T-helper 1 cell (primary cell): ENCODE measurements at regions not wholly inside any gene's neighbourhood (a gene's known extent, or its start where the extent isn't known, plus 50 kb on each side); places are given as distances from the start of the nearest gene placed in this dataset.
"Not testable (repeated sequence)": the region's sequence is repeated elsewhere in the genome, so short reads cannot be mapped to it uniquely, and the experiment has no call there.

Source experiments
- DNase-seq, 5 donors: peaks; one replicate each; pipeline ENCODE4 v3.0.0-alpha.2; 2012 to 2020

- DNase-seq: no peak
These were observed 375.0 kb downstream of the IRX2 start for GRCh38 chr5:2376486-2376885.

GRCh38 chr5:2375757-2376250, 375.7 kb downstream of the IRX2 start:
- DNase-seq: no peak

- no peak for DNase-seq
These were observed 376.2 kb downstream of the IRX2 start for GRCh38 chr5:2375291-2375690.

- DNase-seq: no peak
These were observed 376.8 kb downstream of the IRX2 start for GRCh38 chr5:2374703-2375102.

- no peak for DNase-seq
These were observed 377.8 kb downstream of the IRX2 start for GRCh38 chr5:2373631-2374030.

- DNase-seq: no peak
These were observed 380.1 kb downstream of the IRX2 start for GRCh38 chr5:2371419-2371710.

GRCh38 chr5:2370626-2371418, 380.7 kb downstream of the IRX2 start:
- no peak for DNase-seq

- DNase-seq: no peak
These were observed 382.3 kb downstream of the IRX2 start for GRCh38 chr5:2369178-2369577.

GRCh38 chr5:2366816-2367215, 384.7 kb downstream of the IRX2 start:
- DNase-seq: no peak

GRCh38 chr5:2357309-2357708, 394.2 kb downstream of the IRX2 start:
- DNase-seq: no peak

GRCh38 chr5:2355859-2356258, 395.6 kb downstream of the IRX2 start:
- DNase-seq: no peak

GRCh38 chr5:2353871-2354440, 397.5 kb downstream of the IRX2 start:
- DNase-seq: no peak

- DNase-seq: no peak
These were observed 398.3 kb downstream of the IRX2 start for GRCh38 chr5:2353211-2353610.

- no peak for DNase-seq
These were observed 399.2 kb downstream of the IRX2 start for GRCh38 chr5:2352101-2352861.

GRCh38 chr5:2349768-2350167, 401.7 kb downstream of the IRX2 start:
- not testable (repeated sequence) for DNase-seq

GRCh38 chr5:2338686-2339085, 412.8 kb downstream of the IRX2 start:
- DNase-seq: no peak

GRCh38 chr5:2335733-2336515, 415.6 kb downstream of the IRX2 start:
- DNase-seq: no peak

GRCh38 chr5:2335125-2335732, 416.2 kb downstream of the IRX2 start:
- DNase-seq: no peak

- DNase-seq: no peak
These were observed 416.8 kb downstream of the IRX2 start for GRCh38 chr5:2334719-2335118.

- no peak for DNase-seq
These were observed 418.2 kb downstream of the IRX2 start for GRCh38 chr5:2333291-2333690.

GRCh38 chr5:2332521-2332920, 419.0 kb downstream of the IRX2 start:
- DNase-seq: no peak

GRCh38 chr5:2330325-2331130, 420.9 kb downstream of the IRX2 start:
- no peak for DNase-seq
